Panc1 (cell line): ENCODE measurements at regions not wholly inside any gene's neighbourhood (a gene's known extent, or its start where the extent isn't known, plus 50 kb on each side); places are given as distances from the start of the nearest gene placed in this dataset.

Experiments used
- ATAC-seq: fragments of 200-7000 bp; cut with Tn5 transposase; 2 replicates; pipeline ENCODE4 v1.9.1; 2020; ENCODE audit warnings: mild to moderate bottlenecking, moderate library complexity
- BruUV-seq: library from RNA; stranded (reverse); fragments of 400-500 nt; replicated peaks from 2 replicates; lab custom pipeline; 2021; lab: Mats Ljungman, UMichigan
- CTCF ChIA-PET: fragments of 300-600 bp; sonication (Branson Sonifier 250); formaldehyde crosslinking; loops from one replicate; lab custom pipeline; 2022; ENCODE audit warnings: antibody characterized with exemption; lab: Charles Lee
- POLR2A ChIA-PET: fragments of 300-600 bp; sonication (Branson Sonifier 250); formaldehyde crosslinking; loops from one replicate; lab custom pipeline; 2022; ENCODE audit warnings: antibody characterized with exemption; lab: Charles Lee
- DNase-seq: peaks from one replicate; pipeline ENCODE4 v3.0.0-alpha.2; 2010; ENCODE audit warnings: low read depth, low spot score
- H3K27ac ChIP-seq: 2 replicates; pipeline ENCODE4 v1.5.1; 2011; ENCODE audit warnings: mild to moderate bottlenecking, low read length, inconsistent platforms
- H3K27me3 ChIP-seq: fragments of 200-500 bp; sonication (Bioruptor generic); 2 replicates; pipeline ENCODE4 v1.6.0; 2014; ENCODE audit warnings: low read length, inconsistent platforms; ENCODE audit not compliant: control insufficient read depth, insufficient read depth
- H3K36me3 ChIP-seq: fragments of 200-500 bp; sonication (Bioruptor generic); 2 replicates; pipeline ENCODE4 v1.5.1; 2014; ENCODE audit warnings: inconsistent platforms, mild to moderate bottlenecking, low read length, moderate library complexity; ENCODE audit not compliant: control insufficient read depth, insufficient read depth
- H3K4me1 ChIP-seq: 2 replicates; pipeline ENCODE4 v1.5.1; 2011; ENCODE audit warnings: inconsistent platforms, mild to moderate bottlenecking, low read length, moderate library complexity; ENCODE audit not compliant: control insufficient read depth, insufficient read depth
- H3K4me3 ChIP-seq, 2 experiments: 2 replicates each; pipeline ENCODE4 v1.5.1; 2011 to 2012; ENCODE audit warnings: low read depth in 2 of 2, low read length in 2 of 2, mild to moderate bottlenecking in 2 of 2, inconsistent platforms in 1 of 2, moderate library complexity in 1 of 2
- H3K9me3 ChIP-seq: fragments of 200-500 bp; sonication (Bioruptor generic); 2 replicates; pipeline ENCODE4 v1.5.1; 2014; ENCODE audit warnings: low read depth, mild to moderate bottlenecking, inconsistent platforms, low read length, moderate library complexity; ENCODE audit not compliant: control insufficient read depth, insufficient read depth
- CTCF ChIP-seq: fragments of 450-650 bp; IDR thresholded peaks from 2 replicates; pipeline ENCODE4 v1.5.1; 2017; ENCODE audit warnings: mild to moderate bottlenecking
- POLR2AphosphoS5 ChIP-seq: IDR thresholded peaks from 2 replicates; pipeline ENCODE4 v1.6.1; 2012; ENCODE audit warnings: mild to moderate bottlenecking, low read depth, low read length, moderate library complexity
- REST ChIP-seq, 2 experiments: IDR thresholded peaks; 2 replicates each; pipeline ENCODE4 v1.6.1; 2011 to 2012; ENCODE audit warnings: low read depth in 2 of 2, control low read depth in 1 of 2, low read length in 1 of 2, mild to moderate bottlenecking in 1 of 2, moderate library complexity in 1 of 2; ENCODE audit not compliant: insufficient read depth in 1 of 2
- SIN3A ChIP-seq: IDR thresholded peaks from 2 replicates; pipeline ENCODE4 v1.6.1; 2012; ENCODE audit warnings: low read depth, mild to moderate bottlenecking, low read length, moderate library complexity, borderline replicate concordance; ENCODE audit not compliant: insufficient read depth
- TCF7L2 ChIP-seq: IDR thresholded peaks from 2 replicates; pipeline ENCODE4 v1.6.1; 2011; ENCODE audit warnings: mild to moderate bottlenecking, low read depth, low read length, inconsistent platforms
- in situ Hi-C: cut with HindIII; loops from 2 replicates; pipeline ENCODE4 v1.10.0; 2016; ENCODE audit warnings: low sequenced_read_pairs, low pct_unique_long_range_greater_than_20kb
- intact Hi-C: fragments of 100-400 bp; cut with micrococcal nuclease; formaldehyde crosslinking; loops from one replicate; pipeline ENCODE4 v1.10.0; 2022; ENCODE audit not compliant: unreplicated experiment

- Histone ChIP-seq H3K27me3 (no peaks in the 10 kb centered on the region), H3K36me3 (no peaks in the 10 kb centered on the region), H3K4me1 (no peaks in the 10 kb centered on the region), H3K9me3 (no peaks in the 10 kb centered on the region), H3K4me3 (no peak overlapping the region), H3K27ac (no peak overlapping the region)
- no peak for DNase-seq
- ChIA-PET CTCF (no interaction called here), POLR2A (no interaction called here)
- TF ChIP-seq TCF7L2 (no peak), POLR2AphosphoS5 (no peak), CTCF (no peak), REST (IDR thresholded peaks at IDR 0.05; ENCODE audit: insufficient read depth in 1 of 2, low read depth in 2 of 2, low read length in 1 of 2) (no peak), SIN3A (no peak)
- in situ Hi-C loops: no loop called here
- no TSS peak for BruUV-seq
- ATAC-seq: no peak
- intact Hi-C loops: no loop called here
Measured at GRCh38 chr18:51721388-51721787, 523.9 kb upstream of the MEX3C start.

GRCh38 chr18:51721996-51722395 is 524.5 kb upstream of the MEX3C start:
- no peaks in the 10 kb centered on the region for H3K9me3 ChIP-seq
- POLR2A ChIA-PET: no interaction called here
- no peak overlapping the region for H3K4me3 ChIP-seq
- no TSS peak for BruUV-seq
- ATAC-seq: no peak
- H3K27me3 ChIP-seq: no peaks in the 10 kb centered on the region
- no peaks in the 10 kb centered on the region for H3K36me3 ChIP-seq
- CTCF ChIA-PET: no interaction called here
- no peaks in the 10 kb centered on the region for H3K4me1 ChIP-seq
- intact Hi-C loops: no loop called here
- no peak overlapping the region for H3K27ac ChIP-seq
- in situ Hi-C loops: no loop called here
- no peak for DNase-seq
- no peak for TF ChIP-seq CTCF
- no peak for TF ChIP-seq SIN3A
- TF ChIP-seq POLR2AphosphoS5: no peak
- no peak for TF ChIP-seq REST (IDR thresholded peaks at IDR 0.05; ENCODE audit: insufficient read depth in 1 of 2, low read depth in 2 of 2, low read length in 1 of 2)
- no peak for TF ChIP-seq TCF7L2
